GM11168 (cell line): ENCODE measurements at regions not wholly inside any gene's neighbourhood (a gene's known extent, or its start where the extent isn't known, plus 50 kb on each side); places are given as distances from the start of the nearest gene placed in this dataset.
"Not testable (repeated sequence)": the region's sequence is repeated elsewhere in the genome, so short reads cannot be mapped to it uniquely, and the experiment has no call there.

Source experiments
- in situ Hi-C: fragments of 300-500 bp; cut with MboI; formaldehyde crosslinking; loops from one replicate; pipeline ENCODE4 v1.12.0; 2022; ENCODE audit warnings: low sequenced_read_pairs; ENCODE audit not compliant: unreplicated experiment

DNA sequence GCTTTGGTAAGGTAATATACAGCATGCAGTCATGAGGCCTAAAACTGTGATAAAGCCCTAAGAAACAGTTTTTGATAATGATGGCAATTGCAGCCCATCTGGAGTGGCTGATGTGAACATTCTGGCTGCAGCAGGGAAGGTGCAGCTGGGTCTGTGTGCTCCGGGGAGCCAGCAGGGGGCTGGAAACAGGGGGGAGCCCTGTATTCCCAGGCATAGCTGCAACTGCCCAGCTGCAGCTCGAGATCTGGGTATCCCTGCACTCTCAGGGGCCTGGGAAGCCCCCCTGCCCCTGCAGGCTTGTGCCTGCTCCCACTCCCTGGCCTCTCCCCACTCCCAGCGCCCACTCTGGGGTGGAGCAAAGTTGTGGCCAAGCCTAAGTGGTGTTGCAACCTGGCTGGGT lies 95.6 kb downstream of the RRAGB start:
- in situ Hi-C loops, result no loop called here

- in situ Hi-C loops, result no loop called here
Measured at GRCh38 chrX:55815546-55815945, 98.0 kb downstream of the RRAGB start.

- in situ Hi-C loops, result no loop called here
Measured at GRCh38 chrX:55816023-55816422, 98.5 kb downstream of the RRAGB start.

DNA sequence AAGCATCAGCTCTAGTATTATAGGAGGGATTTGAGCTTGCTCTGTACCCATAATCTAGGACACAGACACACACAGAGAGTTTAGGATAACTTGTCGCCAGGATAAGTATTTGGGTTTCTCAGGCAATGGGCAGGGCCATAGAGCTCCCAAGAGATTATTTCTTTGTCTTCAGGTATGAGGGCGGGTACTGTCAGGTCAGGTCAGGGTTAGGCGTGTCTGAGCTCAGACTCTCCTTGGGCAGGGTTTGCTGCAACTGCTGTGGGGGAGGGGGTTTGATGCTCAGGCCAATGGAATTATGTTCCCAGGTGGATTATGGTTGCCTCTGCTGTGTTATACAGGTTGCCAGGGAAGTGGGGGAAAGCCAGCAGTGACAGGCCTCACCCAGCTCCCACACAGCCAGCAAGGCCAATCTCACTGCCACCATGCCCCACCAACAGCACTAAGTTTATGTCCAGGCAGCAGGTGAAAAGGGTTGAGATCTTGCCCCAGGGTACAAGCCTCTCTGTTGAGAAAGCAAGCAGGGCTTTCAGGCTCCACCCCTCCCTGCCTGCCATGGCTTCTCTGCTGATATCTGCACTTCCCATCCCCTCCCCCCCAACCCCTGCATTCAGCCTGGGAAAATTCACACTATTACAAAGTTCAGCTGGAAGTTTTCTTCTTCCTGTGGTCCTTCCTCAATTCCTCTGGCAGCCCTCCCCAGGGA lies 101.3 kb downstream of the RRAGB start:
- in situ Hi-C loops, result no loop called here

DNA sequence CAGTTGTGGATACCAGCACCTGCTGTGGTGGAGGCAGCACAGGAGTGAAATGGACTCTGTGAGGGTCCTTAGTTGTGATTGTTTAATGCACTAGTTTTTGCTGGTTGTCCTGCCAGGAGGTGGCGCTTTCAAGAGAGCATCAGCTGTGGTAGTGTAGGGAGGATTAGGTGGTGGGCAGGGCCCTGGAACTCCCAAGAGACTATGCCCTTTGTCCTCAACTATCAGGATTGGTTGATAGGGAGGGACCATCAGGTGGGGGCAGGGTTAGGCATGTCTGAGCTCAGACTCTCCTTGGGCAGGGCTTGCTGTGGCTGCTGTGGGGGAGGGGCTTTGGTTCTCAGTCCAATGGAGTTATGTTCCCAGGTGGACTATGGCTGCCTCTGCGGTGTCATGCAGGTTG lies 121.9 kb downstream of the RRAGB start:
- in situ Hi-C loops, result no loop called here

DNA sequence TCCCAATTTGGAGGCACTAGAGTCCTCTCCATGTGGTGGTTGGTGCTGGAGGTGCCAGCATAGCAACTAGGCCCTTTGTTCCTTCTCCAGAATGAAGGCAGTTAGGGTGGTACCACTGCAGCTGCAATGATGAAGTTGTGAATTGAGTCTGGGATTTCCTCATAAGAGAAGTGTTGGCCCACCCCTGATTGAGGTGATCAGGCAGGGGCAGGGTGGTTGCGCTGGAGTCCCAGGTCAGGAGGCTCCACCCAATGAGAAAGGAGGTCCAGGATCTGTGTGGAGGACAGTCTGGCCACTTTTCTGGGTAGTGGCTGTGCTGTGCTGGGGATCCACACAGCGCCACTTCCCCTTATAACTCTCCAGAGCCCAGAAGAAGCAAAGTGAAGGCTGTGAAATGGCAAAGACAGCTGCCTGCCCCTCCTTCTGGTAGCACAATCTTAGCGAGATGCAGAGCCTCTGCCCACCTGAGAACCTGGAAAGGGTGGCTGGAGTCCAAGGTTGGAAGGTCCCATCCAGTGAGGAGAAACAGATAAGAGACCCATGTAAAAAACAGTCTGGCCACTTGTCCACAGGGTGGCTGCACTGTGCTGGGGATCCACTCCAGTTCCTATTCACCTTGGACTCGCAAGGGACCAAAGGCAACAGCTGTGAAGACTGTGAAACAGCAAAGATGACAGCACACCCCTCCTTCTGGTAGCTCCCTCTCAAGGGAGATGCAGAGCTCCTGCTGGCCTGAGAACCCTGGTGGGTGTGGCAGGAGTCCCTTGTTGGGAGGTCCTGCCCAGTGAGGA lies 124.6 kb downstream of the RRAGB start:
- in situ Hi-C loops, result no loop called here

DNA sequence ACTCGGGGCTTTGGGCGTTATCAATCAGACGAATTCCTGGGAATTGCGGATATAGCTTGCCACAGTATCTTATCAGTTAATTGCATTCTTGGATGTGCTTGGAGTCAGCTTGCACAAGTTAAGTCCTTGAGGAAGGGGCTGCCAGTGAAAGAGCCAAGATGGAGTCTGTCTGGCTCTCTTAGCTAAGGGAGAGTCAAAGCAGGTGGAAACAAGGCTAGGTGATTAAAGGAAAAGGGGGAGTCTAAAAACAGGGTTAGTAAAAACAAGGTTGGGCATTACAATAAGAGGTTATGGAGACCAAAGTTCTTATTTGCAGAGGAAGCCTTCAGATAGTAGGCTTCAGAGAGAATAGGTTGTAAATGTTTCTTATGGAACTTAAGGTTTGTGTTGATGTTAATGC lies 149.2 kb downstream of the RRAGB start:
- in situ Hi-C loops, result not testable (repeated sequence)

DNA sequence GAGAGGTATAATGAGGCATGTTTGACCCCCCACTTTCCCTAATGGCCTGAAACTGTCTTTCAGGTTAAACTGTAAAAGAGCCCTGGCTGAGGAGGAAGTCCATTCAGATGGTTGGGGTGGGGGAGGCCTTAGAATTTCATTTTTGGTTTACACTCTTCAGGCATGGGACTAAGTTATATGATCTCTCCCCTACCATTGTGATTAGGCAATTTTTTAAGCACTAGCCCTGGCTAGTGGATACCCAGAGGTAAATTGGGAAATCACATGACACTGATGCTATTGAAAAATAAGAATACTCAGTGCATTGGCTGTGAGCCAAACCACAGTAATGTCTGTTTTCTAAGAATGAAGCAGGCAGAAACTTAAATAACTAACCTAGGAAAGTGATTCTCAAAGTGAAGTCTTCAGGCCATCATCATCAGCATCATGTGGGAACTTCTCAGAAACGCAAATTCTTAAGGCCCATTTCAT lies 149.7 kb downstream of the RRAGB start:
- in situ Hi-C loops, result no loop called here

GRCh38 chrX:55867708-55868107 lies 150.2 kb downstream of the RRAGB start:
- in situ Hi-C loops, result no loop called here

- in situ Hi-C loops, result no loop called here
Measured at GRCh38 chrX:55874807-55875206, 157.3 kb downstream of the RRAGB start.

- in situ Hi-C loops, result not testable (repeated sequence)
Measured at GRCh38 chrX:55883541-55883940, 166.0 kb downstream of the RRAGB start.

- in situ Hi-C loops, result no loop called here
Measured at GRCh38 chrX:55907968-55908607, 190.5 kb downstream of the RRAGB start.

GRCh38 chrX:55908661-55909212 lies 191.2 kb downstream of the RRAGB start:
- in situ Hi-C loops, result no loop called here

DNA sequence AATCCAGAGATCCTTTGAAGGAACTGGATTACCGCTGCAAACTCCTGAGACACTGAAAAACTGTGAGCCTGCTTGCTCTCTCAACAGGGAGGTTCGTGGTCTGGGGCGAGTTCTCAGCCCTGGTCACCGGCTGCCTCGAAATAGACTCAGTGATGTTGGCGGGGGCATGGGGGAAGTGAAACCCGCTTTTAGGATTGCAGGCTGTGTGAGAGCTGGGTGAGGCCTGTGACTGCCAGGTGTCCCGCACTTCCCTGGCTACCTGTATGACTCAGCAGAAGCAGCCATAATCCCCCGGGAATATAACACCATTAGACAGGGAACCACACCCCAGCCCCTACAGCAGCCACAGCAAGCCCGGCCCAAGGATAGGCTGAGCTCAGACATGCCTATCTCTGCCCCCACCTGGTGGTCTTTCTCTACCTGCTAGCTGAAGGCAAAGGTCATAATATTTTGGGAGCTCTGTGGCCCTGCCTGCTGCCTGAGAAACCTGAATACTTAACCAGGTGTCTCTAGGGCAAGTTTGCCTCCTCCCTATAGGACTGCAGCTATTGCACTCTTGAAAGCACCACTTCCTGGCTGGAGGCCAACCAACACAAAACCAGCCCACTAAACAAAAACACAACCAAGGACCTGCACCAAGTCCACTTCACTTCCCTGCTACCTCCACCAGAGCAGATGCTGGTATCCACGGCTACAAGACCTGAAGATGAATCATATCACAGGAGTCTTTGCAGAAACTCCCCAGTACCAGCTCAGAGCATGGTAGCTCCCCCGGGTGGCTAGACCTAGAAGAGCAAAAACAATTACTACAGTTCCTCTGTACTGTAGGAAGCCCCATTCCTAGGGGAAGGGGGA lies 202.0 kb downstream of the RRAGB start:
- in situ Hi-C loops, result no loop called here

DNA sequence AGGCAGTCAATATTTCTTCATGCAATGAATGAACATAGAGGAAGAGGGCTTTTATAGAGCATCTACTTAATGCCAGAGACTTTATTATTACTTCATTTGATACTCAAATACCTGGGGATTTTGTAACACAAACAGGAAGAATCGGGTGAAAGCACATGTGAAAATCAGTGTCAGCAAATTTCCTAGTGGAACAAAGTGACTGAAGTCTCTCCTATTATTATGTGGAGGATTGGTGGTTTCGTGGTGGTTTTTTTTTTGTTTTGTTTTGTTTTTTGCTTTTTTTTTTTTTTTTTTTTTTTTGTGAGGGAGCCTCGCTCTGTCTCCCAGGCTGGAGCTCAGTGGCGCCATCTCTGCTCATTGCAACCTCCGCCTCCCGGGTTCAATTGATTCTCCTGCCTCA lies 207.0 kb downstream of the RRAGB start:
- in situ Hi-C loops, result no loop called here

- in situ Hi-C loops, result loop anchor here (25.0 kb wide), 1 partner anchor 309 kb away; the partner anchor contains the start of gene KLF8
Measured at GRCh38 chrX:55928529-55928928, 211.0 kb downstream of the RRAGB start.
